IMR-90 (cell line): ENCODE measurements at regions not wholly inside any gene's neighbourhood (a gene's known extent, or its start where the extent isn't known, plus 50 kb on each side); places are given as distances from the start of the nearest gene placed in this dataset.
A peak's percentile ranks its signal among the peaks of the same experiment; 100 is the strongest.

Source experiments
- ATAC-seq: fragments of 200-7000 bp; cut with Tn5 transposase; 2 replicates; pipeline ENCODE4 v1.9.1; 2020; ENCODE audit warnings: low read depth, mild to moderate bottlenecking, moderate library complexity
- BruUV-seq: library from RNA; stranded (reverse); fragments of 400-500 nt; replicated peaks from 2 replicates; lab custom pipeline; 2021; lab: Mats Ljungman, UMichigan
- CTCF ChIA-PET: fragments of 300-600 bp; formaldehyde crosslinking; extraction: SDS; loops from one replicate; lab custom pipeline; 2021; ENCODE audit warnings: antibody characterized with exemption; lab: Yijun Ruan, JAX
- POLR2A ChIA-PET: fragments of 300-600 bp; sonication (Branson Sonifier 250); formaldehyde crosslinking; loops from one replicate; lab custom pipeline; 2022; ENCODE audit warnings: antibody characterized with exemption; ENCODE audit not compliant: unreplicated experiment; lab: Charles Lee
- DNase-seq: peaks from one replicate; pipeline ENCODE4 v3.0.0; 2013
- H2AFZ ChIP-seq: replicated peaks from 2 replicates; pipeline ENCODE3; 2013; ENCODE audit warnings: low read length, mild to moderate bottlenecking; ENCODE audit not compliant: poor library complexity
- H2AK5ac ChIP-seq: 2 replicates; pipeline ENCODE4 v1.6.1; 2013; ENCODE audit warnings: low read depth, low read length, inconsistent platforms
- H2AK9ac ChIP-seq: replicated peaks from 2 replicates; pipeline ENCODE3; 2013; ENCODE audit warnings: mild to moderate bottlenecking, low read depth, low read length, moderate library complexity; ENCODE audit not compliant: poor library complexity
- H2BK120ac ChIP-seq: 2 replicates; pipeline ENCODE4 v1.6.1; 2013; ENCODE audit warnings: low read depth, low read length, inconsistent platforms
- H2BK15ac ChIP-seq: 3 replicates; pipeline ENCODE4 v1.6.1; 2013; ENCODE audit warnings: low read depth, low read length, inconsistent platforms
- H2BK20ac ChIP-seq: 2 replicates; pipeline ENCODE4 v1.6.1; 2013; ENCODE audit warnings: low read depth, mild to moderate bottlenecking, inconsistent platforms, low read length, moderate library complexity
- H2BK5ac ChIP-seq: 2 replicates; pipeline ENCODE4 v1.6.1; 2013; ENCODE audit warnings: mild to moderate bottlenecking, low read depth, low read length, inconsistent platforms; ENCODE audit not compliant: poor library complexity, severe bottlenecking
- H3K14ac ChIP-seq: replicated peaks from 2 replicates; pipeline ENCODE4 v1.6.1; 2013; ENCODE audit warnings: low read depth, low read length, inconsistent platforms
- H3K18ac ChIP-seq: 2 replicates; pipeline ENCODE4 v1.6.1; 2013; ENCODE audit warnings: low read depth, low read length, control low read depth
- H3K23ac ChIP-seq: 2 replicates; pipeline ENCODE4 v1.6.1; 2013; ENCODE audit warnings: low read depth, low read length, inconsistent platforms
- H3K27ac ChIP-seq: 2 replicates; pipeline ENCODE4 v1.5.1; 2013; ENCODE audit warnings: mild to moderate bottlenecking, control low read depth, low read length; ENCODE audit not compliant: insufficient read depth
- H3K27me3 ChIP-seq: 2 replicates; pipeline ENCODE4 v1.6.1; 2013; ENCODE audit warnings: low read length; ENCODE audit not compliant: control insufficient read depth, insufficient read depth
- H3K36me3 ChIP-seq: 2 replicates; pipeline ENCODE4 v1.6.1; 2013; ENCODE audit warnings: low read length, mixed read lengths; ENCODE audit not compliant: control insufficient read depth, insufficient read depth
- H3K4ac ChIP-seq: 2 replicates; pipeline ENCODE4 v1.6.1; 2013; ENCODE audit warnings: low read depth, low read length, inconsistent platforms
- H3K4me1 ChIP-seq: 2 replicates; pipeline ENCODE4 v1.6.1; 2013; ENCODE audit warnings: low read length, mixed read lengths; ENCODE audit not compliant: control insufficient read depth, insufficient read depth
- H3K4me2 ChIP-seq: 2 replicates; pipeline ENCODE4 v1.6.1; 2013; ENCODE audit warnings: low read depth, mild to moderate bottlenecking, control low read depth, low read length, moderate library complexity
- H3K4me3 ChIP-seq: 2 replicates; pipeline ENCODE4 v1.5.1; 2013; ENCODE audit warnings: low read depth, mild to moderate bottlenecking, control low read depth, low read length, moderate library complexity; ENCODE audit not compliant: insufficient read depth
- H3K56ac ChIP-seq: 2 replicates; pipeline ENCODE4 v1.6.1; 2013; ENCODE audit warnings: low read length, inconsistent platforms; ENCODE audit not compliant: insufficient read depth; ENCODE audit errors: extremely low read depth
- H3K79me1 ChIP-seq, 2 experiments: 2 replicates each; pipeline ENCODE4 v1.6.1; 2013; ENCODE audit warnings: low read length in 2 of 2, inconsistent platforms in 1 of 2, low read depth in 1 of 2
- H3K9ac ChIP-seq: 2 replicates; pipeline ENCODE4 v1.6.1; 2013; ENCODE audit warnings: low read depth, low read length, control low read depth
- H3K9me1 ChIP-seq: 2 replicates; pipeline ENCODE4 v1.6.1; 2013; ENCODE audit warnings: low read length, inconsistent platforms; ENCODE audit not compliant: insufficient read depth
- H3K9me3 ChIP-seq: 2 replicates; pipeline ENCODE4 v1.6.1; 2013; ENCODE audit warnings: low read length; ENCODE audit not compliant: control insufficient read depth, insufficient read depth
- H4K20me1 ChIP-seq: 2 replicates; pipeline ENCODE4 v1.6.1; 2013; ENCODE audit warnings: low read length, inconsistent platforms; ENCODE audit not compliant: insufficient read depth
- H4K5ac ChIP-seq: 2 replicates; pipeline ENCODE4 v1.6.1; 2013; ENCODE audit warnings: mild to moderate bottlenecking, low read depth, low read length, control low read depth
- H4K8ac ChIP-seq, 2 experiments: 2 replicates each; pipeline ENCODE4 v1.6.1; 2013; ENCODE audit warnings: low read depth in 2 of 2, low read length in 2 of 2, control low read depth in 1 of 2, inconsistent platforms in 1 of 2
- H4K91ac ChIP-seq: 2 replicates; pipeline ENCODE4 v1.6.1; 2013; ENCODE audit warnings: low read depth, low read length, inconsistent platforms; ENCODE audit not compliant: insufficient read depth
- BHLHE40 ChIP-seq: fragments of 150-350 bp; IDR thresholded peaks from 2 replicates; pipeline ENCODE4 v1.6.1; 2016; ENCODE audit warnings: mild to moderate bottlenecking, low read depth, low read length
- FOS ChIP-seq: fragments of 150-350 bp; IDR thresholded peaks from 2 replicates; pipeline ENCODE4 v1.6.1; 2016; ENCODE audit warnings: low read depth, low read length
- MXI1 ChIP-seq: IDR thresholded peaks from 2 replicates; pipeline ENCODE4 v1.6.1; 2012; ENCODE audit warnings: low read depth, mild to moderate bottlenecking, low read length, moderate library complexity, borderline replicate concordance
- NFE2L2 ChIP-seq: fragments of 150-350 bp; IDR thresholded peaks from 2 replicates; pipeline ENCODE4 v1.6.1; 2016; ENCODE audit warnings: low read depth, mild to moderate bottlenecking, low read length
- POLR2A ChIP-seq: IDR thresholded peaks from 2 replicates; pipeline ENCODE4 v1.6.1; 2012; ENCODE audit warnings: mild to moderate bottlenecking, low read depth, low read length
- RCOR1 ChIP-seq: IDR thresholded peaks from 2 replicates; pipeline ENCODE4 v1.6.1; 2012; ENCODE audit warnings: mild to moderate bottlenecking, low read length, improper control_type of control experiment; ENCODE audit not compliant: insufficient replicate concordance
- SMC3 ChIP-seq: fragments of 150-350 bp; IDR thresholded peaks from 2 replicates; pipeline ENCODE4 v1.6.1; 2016; ENCODE audit warnings: low read depth, mild to moderate bottlenecking, antibody characterized with exemption, low read length, moderate library complexity
- WGBS, 2 experiments: methylation state at CpG; one replicate each; pipeline versions ENCODE4 v1.1.5 to v1.1.7; 2013; ENCODE audit warnings: missing lambda C conversion rate in 2 of 2; ENCODE audit not compliant: insufficient read length in 1 of 2; ENCODE audit errors: extremely low coverage in 2 of 2; 5-methylcytosine and 5-hydroxymethylcytosine counted together
- dilution Hi-C: fragments of 300-500 bp; cut with HindIII; formaldehyde crosslinking; loops from one replicate; pipeline ENCODE4 v1.14.3; 2018; ENCODE audit warnings: low sequenced_read_pairs; ENCODE audit not compliant: unreplicated experiment
- in situ Hi-C: fragments of 300-500 bp; cut with MboI; formaldehyde crosslinking; loops from 3 replicates; pipeline ENCODE4 v1.14.3; 2019; ENCODE audit warnings: low sequenced_read_pairs, inconsistent platforms, mixed read lengths
- intact Hi-C: fragments of 100-400 bp; cut with micrococcal nuclease; formaldehyde crosslinking; loops from 2 replicates; pipeline ENCODE4 v1.10.0; 2022
- TF ChIP-seq, protein P1 (sequence below): conservative IDR thresholded peaks from 2 replicates; pipeline ENCODE4 v1.5.1; 2012; ENCODE audit warnings: mild to moderate bottlenecking, low read depth, low read length, improper control_type of control experiment

DNA sequence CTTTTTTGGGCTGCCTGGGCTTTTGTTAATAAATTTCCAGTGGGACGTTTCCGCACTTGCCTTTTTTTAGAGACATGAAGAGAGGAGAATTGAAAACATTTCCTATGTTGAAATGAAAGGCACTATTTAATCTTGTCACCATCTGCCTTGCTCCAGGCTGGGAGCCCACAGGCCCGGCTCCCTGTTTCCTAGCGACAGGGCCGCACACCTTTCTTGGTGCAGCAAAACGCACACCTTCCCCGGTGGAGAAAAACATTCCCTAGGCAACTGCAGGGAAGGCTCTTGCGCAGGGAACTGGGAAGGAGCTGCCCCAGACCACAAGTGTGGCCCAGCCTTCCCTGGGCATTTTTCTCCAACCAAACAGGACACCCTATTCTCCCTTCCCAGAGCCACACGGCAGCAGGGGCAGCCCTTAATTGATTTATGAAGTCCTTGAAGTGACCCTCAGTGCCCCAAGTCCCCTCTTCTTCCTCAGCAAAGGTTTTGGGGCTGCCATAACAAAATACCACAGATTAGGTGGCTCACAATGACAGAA, 79.3 kb upstream of the KCNK12 start:
- Histone ChIP-seq H3K4me3 (no peak overlapping the region), H3K4ac (no peak overlapping the region), H2BK20ac (no peak overlapping the region), H3K9me1 (no peaks in the 10 kb centered on the region; the same call in 1 of the 2 replicates), H2BK15ac (no peak overlapping the region), H3K9me3 (no peaks in the 10 kb centered on the region; the same call in 1 of the 2 replicates), H4K91ac (no peak overlapping the region), H3K9ac (no peak overlapping the region), H3K4me1 (no peaks in the 10 kb centered on the region), H4K8ac (no peak overlapping the region), H2AK9ac (no peak overlapping the region), H3K27me3 (peaks cover 22% of the 10 kb centered on the region), H3K18ac (no peak overlapping the region), H3K36me3 (no peaks in the 10 kb centered on the region), H3K27ac (no peak overlapping the region), H3K23ac (no peak overlapping the region), H2BK5ac (no peak overlapping the region), H3K4me2 (no peak overlapping the region), H4K5ac (no peak overlapping the region), H3K79me1 (no peaks in the 10 kb centered on the region), H2BK120ac (no peak overlapping the region), H3K14ac (no peak overlapping the region), H3K56ac (no peak overlapping the region), H4K20me1 (no peaks in the 10 kb centered on the region), H2AK5ac (no peak overlapping the region), H2AFZ (peak overlapping the region; percentile 29)
- in situ Hi-C loops (no loop called here), intact Hi-C loops (no loop called here), dilution Hi-C loops (no loop called here)
- ChIA-PET CTCF (no interaction called here), POLR2A (no interaction called here)
- TF ChIP-seq SMC3 (no peak), POLR2A (no peak), MXI1 (no peak), BHLHE40 (no peak), NFE2L2 (no peak), RCOR1 (no peak), FOS (no peak)
- TF ChIP-seq, protein P1, sequence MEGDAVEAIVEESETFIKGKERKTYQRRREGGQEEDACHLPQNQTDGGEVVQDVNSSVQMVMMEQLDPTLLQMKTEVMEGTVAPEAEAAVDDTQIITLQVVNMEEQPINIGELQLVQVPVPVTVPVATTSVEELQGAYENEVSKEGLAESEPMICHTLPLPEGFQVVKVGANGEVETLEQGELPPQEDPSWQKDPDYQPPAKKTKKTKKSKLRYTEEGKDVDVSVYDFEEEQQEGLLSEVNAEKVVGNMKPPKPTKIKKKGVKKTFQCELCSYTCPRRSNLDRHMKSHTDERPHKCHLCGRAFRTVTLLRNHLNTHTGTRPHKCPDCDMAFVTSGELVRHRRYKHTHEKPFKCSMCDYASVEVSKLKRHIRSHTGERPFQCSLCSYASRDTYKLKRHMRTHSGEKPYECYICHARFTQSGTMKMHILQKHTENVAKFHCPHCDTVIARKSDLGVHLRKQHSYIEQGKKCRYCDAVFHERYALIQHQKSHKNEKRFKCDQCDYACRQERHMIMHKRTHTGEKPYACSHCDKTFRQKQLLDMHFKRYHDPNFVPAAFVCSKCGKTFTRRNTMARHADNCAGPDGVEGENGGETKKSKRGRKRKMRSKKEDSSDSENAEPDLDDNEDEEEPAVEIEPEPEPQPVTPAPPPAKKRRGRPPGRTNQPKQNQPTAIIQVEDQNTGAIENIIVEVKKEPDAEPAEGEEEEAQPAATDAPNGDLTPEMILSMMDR = no peak
- no CpG with 5 or more reads among the region's 9 CpGs for WGBS, 2 experiments
- BruUV-seq = no TSS peak
- ATAC-seq = no peak
- no peak for DNase-seq
